DND-41 (cell line): ENCODE measurements at regions not wholly inside any gene's neighbourhood (a gene's known extent, or its start where the extent isn't known, plus 50 kb on each side); places are given as distances from the start of the nearest gene placed in this dataset.

Experiments used
- ATAC-seq: fragments of 200-7000 bp; cut with Tn5 transposase; 3 replicates; pipeline ENCODE4 v1.9.1; 2021; ENCODE audit warnings: low read depth; ENCODE audit not compliant: insufficient read depth
- DNase-seq: peaks from one replicate; pipeline ENCODE4 v3.0.0-alpha.2; 2020
- H2AFZ ChIP-seq: 2 replicates; pipeline ENCODE4 v1.6.0; 2012; ENCODE audit warnings: low read depth, low read length
- H3K27ac ChIP-seq: 2 replicates; pipeline ENCODE4 v1.5.1; 2012; ENCODE audit warnings: low read length, inconsistent platforms
- H3K27me3 ChIP-seq: fragments of 200-600 bp; sonication (generic); 2 replicates; pipeline ENCODE4 v1.6.0; 2012; ENCODE audit warnings: low read length, mild to moderate bottlenecking, inconsistent platforms; ENCODE audit not compliant: insufficient read depth, poor library complexity
- H3K36me3 ChIP-seq: 2 replicates; pipeline ENCODE4 v1.5.1; 2012; ENCODE audit warnings: low read length, inconsistent platforms; ENCODE audit not compliant: insufficient read depth
- H3K4me1 ChIP-seq: 2 replicates; pipeline ENCODE4 v1.5.1; 2012; ENCODE audit warnings: mild to moderate bottlenecking, low read length; ENCODE audit not compliant: insufficient read depth
- H3K4me2 ChIP-seq: 2 replicates; pipeline ENCODE4 v1.6.0; 2012; ENCODE audit warnings: mild to moderate bottlenecking, moderate library complexity, low read length, inconsistent platforms; ENCODE audit not compliant: insufficient read depth
- H3K4me3 ChIP-seq, 2 experiments: fragments of 200-600 bp in 1 of 2; shearing (Covaris generic) in 1 of 2; 2 replicates each; pipeline ENCODE4 v1.5.1; 2012 to 2016; ENCODE audit warnings: inconsistent platforms in 2 of 2, low read length in 2 of 2, mild to moderate bottlenecking in 2 of 2, low read depth in 1 of 2, moderate library complexity in 1 of 2
- H3K79me2 ChIP-seq: 2 replicates; pipeline ENCODE4 v1.6.0; 2012; ENCODE audit warnings: low read length, inconsistent platforms; ENCODE audit not compliant: insufficient read depth
- H3K9ac ChIP-seq: 2 replicates; pipeline ENCODE4 v1.6.0; 2012; ENCODE audit warnings: low read depth, mild to moderate bottlenecking, inconsistent platforms, low read length, moderate library complexity
- H3K9me3 ChIP-seq: 2 replicates; pipeline ENCODE4 v1.5.1; 2012; ENCODE audit warnings: low read length, moderate library complexity, mild to moderate bottlenecking, inconsistent platforms; ENCODE audit not compliant: insufficient read depth, severe bottlenecking
- H4K20me1 ChIP-seq: 2 replicates; pipeline ENCODE4 v1.6.0; 2012; ENCODE audit warnings: low read length; ENCODE audit not compliant: insufficient read depth
- EZH2 ChIP-seq: IDR thresholded peaks from 3 replicates; pipeline ENCODE4 v1.6.1; 2012; ENCODE audit warnings: borderline replicate concordance, low read depth, mild to moderate bottlenecking, moderate library complexity, low read length, inconsistent platforms; ENCODE audit not compliant: severe bottlenecking
- TF ChIP-seq, protein P1 (sequence below): IDR thresholded peaks from 2 replicates; pipeline ENCODE4 v1.5.1; 2012; ENCODE audit warnings: borderline replicate concordance, low read length, moderate library complexity, mild to moderate bottlenecking; ENCODE audit not compliant: poor library complexity, severe bottlenecking; ENCODE audit errors: extremely low read depth

GRCh38 chr4:186878203-186878776 lies 154.6 kb upstream of the FAT1 start:
- Histone ChIP-seq H3K4me2 (no peak overlapping the region), H3K36me3 (no peaks in the 10 kb centered on the region), H3K9ac (no peak overlapping the region), H3K9me3 (no peaks in the 10 kb centered on the region), H4K20me1 (no peaks in the 10 kb centered on the region), H3K4me3 (no peak overlapping the region), H3K27ac (no peak overlapping the region), H3K79me2 (no peaks in the 10 kb centered on the region), H3K27me3 (no peaks in the 10 kb centered on the region), H3K4me1 (no peaks in the 10 kb centered on the region), H2AFZ (no peak overlapping the region)
- no peak for TF ChIP-seq EZH2
- TF ChIP-seq, protein P1, sequence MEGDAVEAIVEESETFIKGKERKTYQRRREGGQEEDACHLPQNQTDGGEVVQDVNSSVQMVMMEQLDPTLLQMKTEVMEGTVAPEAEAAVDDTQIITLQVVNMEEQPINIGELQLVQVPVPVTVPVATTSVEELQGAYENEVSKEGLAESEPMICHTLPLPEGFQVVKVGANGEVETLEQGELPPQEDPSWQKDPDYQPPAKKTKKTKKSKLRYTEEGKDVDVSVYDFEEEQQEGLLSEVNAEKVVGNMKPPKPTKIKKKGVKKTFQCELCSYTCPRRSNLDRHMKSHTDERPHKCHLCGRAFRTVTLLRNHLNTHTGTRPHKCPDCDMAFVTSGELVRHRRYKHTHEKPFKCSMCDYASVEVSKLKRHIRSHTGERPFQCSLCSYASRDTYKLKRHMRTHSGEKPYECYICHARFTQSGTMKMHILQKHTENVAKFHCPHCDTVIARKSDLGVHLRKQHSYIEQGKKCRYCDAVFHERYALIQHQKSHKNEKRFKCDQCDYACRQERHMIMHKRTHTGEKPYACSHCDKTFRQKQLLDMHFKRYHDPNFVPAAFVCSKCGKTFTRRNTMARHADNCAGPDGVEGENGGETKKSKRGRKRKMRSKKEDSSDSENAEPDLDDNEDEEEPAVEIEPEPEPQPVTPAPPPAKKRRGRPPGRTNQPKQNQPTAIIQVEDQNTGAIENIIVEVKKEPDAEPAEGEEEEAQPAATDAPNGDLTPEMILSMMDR: no peak
- DNase-seq (no peak), ATAC-seq (no peak)

GRCh38 chr4:186881521-186882220 lies 158.0 kb upstream of the FAT1 start:
- DNase-seq (no peak), ATAC-seq (no peak)
- TF ChIP-seq EZH2: no peak
- TF ChIP-seq, protein P1: no peak
- Histone ChIP-seq H3K4me3 (no peak overlapping the region), H3K9me3 (no peaks in the 10 kb centered on the region), H3K36me3 (no peaks in the 10 kb centered on the region), H3K4me2 (no peak overlapping the region), H2AFZ (no peak overlapping the region), H3K4me1 (no peaks in the 10 kb centered on the region), H3K27me3 (no peaks in the 10 kb centered on the region), H3K27ac (no peak overlapping the region), H3K79me2 (no peaks in the 10 kb centered on the region), H3K9ac (no peak overlapping the region), H4K20me1 (no peaks in the 10 kb centered on the region)

GRCh38 chr4:186882293-186882692 lies 158.6 kb upstream of the FAT1 start:
- Histone ChIP-seq H3K79me2 (no peaks in the 10 kb centered on the region), H3K4me2 (no peak overlapping the region), H3K4me3 (no peak overlapping the region), H2AFZ (no peak overlapping the region), H4K20me1 (no peaks in the 10 kb centered on the region), H3K4me1 (no peaks in the 10 kb centered on the region), H3K36me3 (no peaks in the 10 kb centered on the region), H3K9ac (no peak overlapping the region), H3K27me3 (no peaks in the 10 kb centered on the region), H3K27ac (no peak overlapping the region), H3K9me3 (no peaks in the 10 kb centered on the region)
- TF ChIP-seq, protein P1: no peak
- TF ChIP-seq EZH2: no peak
- no peak for DNase-seq
- ATAC-seq: no peak
